CD4-positive, alpha-beta T cell treated with Interleukin-4 for 1 hour (primary cell): ENCODE measurements at regions not wholly inside any gene's neighbourhood (a gene's known extent, or its start where the extent isn't known, plus 50 kb on each side); places are given as distances from the start of the nearest gene placed in this dataset.
"Not testable (repeated sequence)": the region's sequence is repeated elsewhere in the genome, so short reads cannot be mapped to it uniquely, and the experiment has no call there.

Experiments used
- DNase-seq, 2 donors: peaks; one replicate each; pipeline ENCODE4 v3.0.0-alpha.2; 2020 to 2022

- no peak for DNase-seq
Measured at GRCh38 chr4:110850461-110851442, 227.9 kb upstream of the PITX2 start.

- DNase-seq: no peak
Measured at GRCh38 chr4:110851989-110852388, 229.1 kb upstream of the PITX2 start.

DNA sequence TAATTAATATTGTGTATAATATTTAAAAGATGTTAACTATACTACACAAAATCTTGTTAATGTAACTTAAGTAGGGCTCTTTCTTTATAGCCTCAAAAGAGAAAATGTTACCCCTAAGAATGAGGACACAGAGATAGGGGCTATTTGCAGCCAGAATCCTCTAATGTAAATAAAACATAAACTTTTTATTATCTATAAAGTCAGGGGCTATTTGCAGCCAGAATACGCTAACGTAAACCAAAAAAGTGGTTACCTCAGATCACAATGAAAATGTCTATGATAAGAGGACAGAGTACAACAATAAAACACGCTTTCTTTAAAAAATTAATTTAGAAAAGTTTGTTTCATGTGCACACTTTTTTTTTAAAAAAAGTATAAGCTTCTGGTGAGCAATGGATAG lies 229.9 kb upstream of the PITX2 start:
- no peak for DNase-seq

- DNase-seq: no peak
Measured at GRCh38 chr4:110853242-110853641, 230.4 kb upstream of the PITX2 start.

- no peak for DNase-seq
Measured at GRCh38 chr4:110854021-110854678, 231.3 kb upstream of the PITX2 start.

- DNase-seq: no peak
Measured at GRCh38 chr4:110860125-110860524, 237.2 kb upstream of the PITX2 start.

GRCh38 chr4:110860901-110861300 lies 238.0 kb upstream of the PITX2 start:
- DNase-seq: no peak

GRCh38 chr4:110865611-110866259 lies 242.9 kb upstream of the PITX2 start:
- DNase-seq: no peak

- no peak for DNase-seq
Measured at GRCh38 chr4:110867251-110867960, 244.5 kb upstream of the PITX2 start.

DNA sequence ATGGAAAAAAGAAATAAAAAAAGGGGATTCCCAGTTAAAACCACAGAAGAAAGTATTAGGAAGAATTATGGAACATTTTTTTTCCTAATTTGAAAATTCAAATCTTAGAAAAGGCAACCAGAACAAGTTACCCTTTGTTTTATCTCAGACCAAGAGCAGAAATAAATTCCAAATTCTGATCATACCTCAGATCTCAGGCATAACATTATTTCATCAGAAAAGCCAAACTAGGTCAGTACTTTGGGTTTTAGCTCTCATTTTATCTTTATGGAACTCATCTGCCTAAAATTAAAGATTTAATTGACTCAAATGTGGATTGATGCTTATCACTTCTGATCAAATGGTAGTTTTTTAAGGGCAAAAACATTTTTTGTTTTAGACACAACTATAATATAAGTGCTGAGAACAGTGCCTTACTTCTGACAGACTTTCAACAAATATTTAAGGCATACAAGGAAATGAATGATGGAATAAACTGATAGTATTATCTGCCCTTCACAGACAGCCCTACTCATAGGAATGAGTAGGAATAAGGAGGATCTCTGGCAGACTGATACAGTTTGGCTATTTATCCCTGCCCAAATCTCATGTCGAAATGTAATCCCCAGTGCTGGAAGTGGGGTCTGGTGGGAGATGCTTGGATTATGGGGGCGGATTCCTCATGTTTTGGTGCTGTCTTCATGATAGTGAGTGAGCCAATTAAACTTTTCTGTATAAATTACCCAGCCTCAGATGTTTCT lies 245.3 kb upstream of the PITX2 start:
- DNase-seq: no peak

DNA sequence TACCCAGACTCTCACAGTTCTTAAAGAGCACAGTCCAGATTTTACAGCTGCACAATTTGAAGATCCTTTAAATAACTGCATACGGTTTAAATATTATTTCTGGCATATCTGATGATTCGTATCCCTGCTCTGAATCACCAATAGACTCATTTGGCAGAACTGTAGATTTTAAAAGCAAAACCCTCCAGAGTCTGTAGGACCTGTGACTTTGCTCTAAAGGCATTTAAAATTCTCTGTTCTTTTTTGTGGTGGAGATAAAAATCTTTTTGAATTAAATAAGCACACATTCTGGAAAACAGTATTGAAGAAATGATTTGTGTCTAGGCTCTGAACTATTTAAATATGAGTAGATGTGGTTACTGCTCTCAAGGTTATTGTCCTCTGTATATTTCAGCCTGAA lies 246.2 kb upstream of the PITX2 start:
- DNase-seq: no peak

DNA sequence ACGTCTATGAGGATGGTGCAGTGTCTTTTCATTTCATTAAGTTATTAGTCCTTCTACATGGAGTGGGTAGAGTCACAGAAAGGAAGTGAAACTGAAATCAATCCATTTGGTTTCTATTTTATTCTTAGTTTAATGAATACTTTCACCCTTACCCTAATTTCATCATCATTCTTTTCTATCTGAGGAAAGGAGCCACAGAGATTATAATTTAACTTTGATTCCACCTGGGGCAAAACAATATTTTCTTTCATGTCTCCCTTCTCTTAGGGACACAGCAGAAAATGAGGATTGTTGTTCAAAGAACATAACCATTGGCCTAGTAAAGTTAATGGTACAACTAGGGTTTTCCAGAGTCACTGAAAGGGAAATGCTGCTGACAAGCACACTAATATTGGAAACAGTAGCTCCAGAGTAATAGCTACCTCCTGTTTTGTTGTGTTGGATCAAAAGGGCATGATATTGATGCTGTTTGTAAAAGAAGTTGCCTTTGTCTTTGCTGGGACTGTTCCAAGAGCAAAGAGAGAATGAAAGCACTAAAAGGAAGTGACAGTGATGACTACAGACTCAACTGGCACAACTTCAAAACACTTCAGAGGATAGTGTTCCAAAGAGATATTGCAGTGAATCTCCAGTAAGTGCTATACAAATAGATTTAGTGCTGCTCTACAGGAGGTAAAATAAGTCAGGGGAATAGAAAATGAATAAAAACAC lies 247.1 kb upstream of the PITX2 start:
- DNase-seq: no peak

DNA sequence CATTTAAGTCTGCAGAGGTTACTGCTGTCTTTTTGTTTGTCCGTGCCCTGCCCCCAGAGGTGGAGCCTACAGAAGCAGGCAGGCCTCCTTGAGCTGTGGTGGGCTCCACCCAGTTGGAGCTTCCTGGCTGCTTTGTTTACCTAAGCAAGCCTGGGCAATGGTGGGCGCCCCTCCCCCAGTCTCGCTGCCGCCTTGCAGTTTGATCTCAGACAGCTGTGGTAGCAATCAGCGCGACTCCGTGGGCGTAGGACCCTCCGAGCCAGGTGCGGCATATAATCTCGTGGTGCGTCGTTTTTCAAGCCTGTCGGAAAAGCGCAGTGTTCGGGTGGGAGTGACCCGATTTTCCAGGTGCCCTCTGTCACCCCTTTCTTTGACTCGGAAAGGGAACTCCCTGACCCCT lies 253.3 kb upstream of the PITX2 start:
- DNase-seq: not testable (repeated sequence)

DNA sequence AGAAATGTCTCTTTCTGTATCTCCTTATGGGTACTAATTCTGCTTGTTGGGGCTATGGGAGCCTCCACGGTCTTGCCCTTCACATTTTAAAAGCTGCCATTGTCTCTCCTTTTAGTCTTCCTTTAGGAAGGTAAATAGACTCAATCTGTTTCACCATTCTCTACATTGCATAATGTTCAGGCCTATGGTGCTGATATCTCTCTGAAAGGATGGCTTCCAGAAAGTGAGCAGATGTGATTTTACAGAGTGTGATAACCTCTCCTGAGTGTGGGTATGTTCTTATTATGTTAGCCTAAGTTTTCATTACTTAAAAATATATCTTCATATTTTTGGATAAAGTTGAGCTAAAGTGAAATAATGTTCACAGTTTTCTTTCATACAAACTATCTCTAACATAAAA lies 254.0 kb upstream of the PITX2 start:
- no peak for DNase-seq

DNA sequence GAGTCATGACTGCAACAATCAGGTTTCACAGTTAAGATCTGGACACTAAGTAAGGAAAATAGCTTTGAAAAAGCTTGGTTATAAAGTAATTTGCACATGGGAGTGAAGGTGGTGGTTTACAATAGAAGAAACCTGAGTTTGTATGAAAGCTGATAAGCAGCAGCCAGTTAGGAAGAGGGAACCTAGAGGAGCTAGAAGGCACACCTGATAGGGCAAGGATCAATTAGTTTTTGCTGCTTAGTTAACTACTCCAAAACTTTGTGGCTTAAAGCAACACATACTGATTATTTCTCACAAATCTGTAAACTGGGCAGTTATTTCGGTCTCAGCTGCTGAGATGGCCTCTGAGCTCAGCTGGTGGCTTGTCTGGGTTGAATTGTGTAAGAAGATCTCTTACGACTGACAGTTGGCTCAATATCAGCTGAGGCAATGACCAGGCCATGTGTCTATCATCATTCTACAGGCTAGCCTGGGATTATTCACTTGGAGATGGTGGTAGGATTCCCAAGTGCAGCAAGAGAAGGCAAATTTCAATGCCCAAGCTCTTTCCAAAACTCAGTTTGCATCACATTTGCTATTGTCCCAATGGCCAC lies 255.0 kb upstream of the PITX2 start:
- DNase-seq: no peak

DNA sequence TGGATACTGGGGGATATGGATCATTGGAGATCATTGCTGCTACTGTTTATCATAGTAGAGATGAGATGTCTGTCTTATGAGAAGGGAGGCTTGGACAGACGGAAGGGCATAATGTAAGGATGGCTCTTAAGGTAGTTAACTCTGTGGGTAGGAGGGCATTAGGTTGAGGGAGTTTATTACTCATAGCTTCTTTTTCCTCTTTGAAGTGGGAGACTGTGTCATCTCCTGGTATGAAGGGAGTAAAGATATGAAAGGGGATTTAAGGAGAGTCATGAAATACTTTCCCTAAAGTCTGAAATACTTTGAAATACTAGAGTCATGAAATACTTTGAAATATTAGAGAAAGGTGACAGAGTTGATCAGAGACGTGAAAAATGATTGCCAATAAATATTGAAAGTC lies 255.5 kb upstream of the PITX2 start:
- DNase-seq: no peak

GRCh38 chr4:110878956-110879355 lies 256.1 kb upstream of the PITX2 start:
- no peak for DNase-seq

DNA sequence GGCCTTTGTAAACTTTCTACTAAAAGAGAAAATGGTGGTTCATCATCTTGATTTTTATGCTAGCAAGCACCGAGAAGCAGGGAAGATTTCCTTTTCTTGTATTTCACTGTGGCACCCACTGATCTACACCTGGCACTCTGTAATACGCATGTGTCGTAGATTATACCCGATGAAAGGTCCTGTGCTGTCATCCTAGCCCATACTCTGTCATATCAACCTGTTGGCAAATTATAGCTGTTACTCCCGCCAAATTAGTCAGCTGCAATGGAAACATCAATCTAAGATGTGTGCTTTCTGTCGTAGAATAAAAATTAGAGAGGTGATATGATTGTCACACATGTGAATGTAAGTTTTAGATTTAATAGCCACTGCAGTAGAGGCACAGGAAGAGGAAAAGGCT lies 263.4 kb upstream of the PITX2 start:
- no peak for DNase-seq

GRCh38 chr4:110886856-110887255 lies 264.0 kb upstream of the PITX2 start:
- DNase-seq: no peak

DNA sequence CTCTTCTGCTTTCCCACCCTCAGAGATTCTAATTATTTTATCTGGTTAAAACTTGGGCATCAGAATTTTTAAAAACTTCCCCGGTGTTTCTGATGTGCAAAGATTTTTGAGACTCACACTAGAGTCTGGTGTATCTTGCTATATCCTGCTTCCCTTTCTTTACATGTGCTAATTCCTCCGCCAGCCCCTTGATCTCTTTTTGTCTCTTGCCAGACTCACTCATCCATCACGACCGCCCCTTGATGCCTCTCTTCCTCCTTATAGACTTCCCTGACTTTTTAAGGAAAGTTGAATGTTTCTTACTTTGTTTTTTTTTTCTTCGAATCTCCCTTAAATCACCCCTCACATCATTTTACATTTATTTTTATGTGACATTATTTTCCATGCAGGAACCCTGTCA lies 274.9 kb upstream of the PITX2 start:
- DNase-seq: no peak

GRCh38 chr4:110898290-110898689 lies 275.4 kb upstream of the PITX2 start:
- DNase-seq: no peak
